ENCODE measurements at regions not wholly inside any gene's neighbourhood (a gene's known extent, or its start where the extent isn't known, plus 50 kb on each side); places are given as distances from the start of the nearest gene placed in this dataset.
"Not testable (repeated sequence)": the region's sequence is repeated elsewhere in the genome, so short reads cannot be mapped to it uniquely, and the experiment has no call there.

GRCh38 chr13:107803822-107804495, 411.4 kb downstream of the LIG4 start:
- no peak overlapping the region for H3K4me3 ChIP-seq (ENCODE audit: low read length)
- TF ChIP-seq ZNF274 (IDR thresholded peaks at IDR 0.05; ENCODE audit: low read depth, low read length), result no peak

- no peak for TF ChIP-seq ZNF274 (IDR thresholded peaks at IDR 0.05; ENCODE audit: low read depth, low read length)
Observed at GRCh38 chr13:107801621-107802020, 413.7 kb downstream of the LIG4 start.

GRCh38 chr13:107799001-107799400, 416.3 kb downstream of the LIG4 start:
- TF ChIP-seq ZNF274 (IDR thresholded peaks at IDR 0.05; ENCODE audit: low read depth, low read length), result no peak
- no peak overlapping the region for H3K4me3 ChIP-seq (ENCODE audit: low read length)

More at GRCh38 chr13:107801621-107802020, 413.7 kb downstream of the LIG4 start:
- H3K4me3 ChIP-seq (ENCODE audit: low read length), result no peak overlapping the region

GRCh38 chr13:107790397-107790796, 424.9 kb downstream of the LIG4 start:
- TF ChIP-seq ZNF274 (IDR thresholded peaks at IDR 0.05; ENCODE audit: low read depth, low read length), result no peak
- H3K4me3 ChIP-seq (ENCODE audit: low read length), result no peak overlapping the region

GRCh38 chr13:107788464-107789165, 426.7 kb downstream of the LIG4 start:
- H3K4me3 ChIP-seq (ENCODE audit: low read length), result no peak overlapping the region
- TF ChIP-seq ZNF274 (IDR thresholded peaks at IDR 0.05; ENCODE audit: low read depth, low read length), result no peak

- not testable (repeated sequence) for H3K4me3 ChIP-seq (ENCODE audit: low read length)
Observed at GRCh38 chr13:107782646-107783045, 432.7 kb downstream of the LIG4 start.

GRCh38 chr13:107778094-107778493, 437.2 kb downstream of the LIG4 start:
- no peak for TF ChIP-seq ZNF274 (IDR thresholded peaks at IDR 0.05; ENCODE audit: low read depth, low read length)
- no peak overlapping the region for H3K4me3 ChIP-seq (ENCODE audit: low read length)

- TF ChIP-seq ZNF274 (IDR thresholded peaks at IDR 0.05; ENCODE audit: low read depth, low read length), result no peak
- no peak overlapping the region for H3K4me3 ChIP-seq (ENCODE audit: low read length)
Observed at GRCh38 chr13:107770541-107770940, 444.8 kb downstream of the LIG4 start.

GRCh38 chr13:107767119-107767518, 448.2 kb downstream of the LIG4 start:
- no peak for TF ChIP-seq ZNF274 (IDR thresholded peaks at IDR 0.05; ENCODE audit: low read depth, low read length)
- H3K4me3 ChIP-seq (ENCODE audit: low read length), result no peak overlapping the region

- no peak overlapping the region for H3K4me3 ChIP-seq (ENCODE audit: low read length)
- no peak for TF ChIP-seq ZNF274 (IDR thresholded peaks at IDR 0.05; ENCODE audit: low read depth, low read length)
Observed at GRCh38 chr13:107765724-107766401, 449.5 kb downstream of the LIG4 start.

GRCh38 chr13:107764046-107764445, 451.3 kb downstream of the LIG4 start:
- no peak for TF ChIP-seq ZNF274 (IDR thresholded peaks at IDR 0.05; ENCODE audit: low read depth, low read length)
- no peak overlapping the region for H3K4me3 ChIP-seq (ENCODE audit: low read length)

- no peak for TF ChIP-seq ZNF274 (IDR thresholded peaks at IDR 0.05; ENCODE audit: low read depth, low read length)
- H3K4me3 ChIP-seq (ENCODE audit: low read length), result no peak overlapping the region
Observed at GRCh38 chr13:107753748-107754147, 461.6 kb downstream of the LIG4 start.

- TF ChIP-seq ZNF274 (IDR thresholded peaks at IDR 0.05; ENCODE audit: low read depth, low read length), result no peak
- no peak overlapping the region for H3K4me3 ChIP-seq (ENCODE audit: low read length)
Observed at GRCh38 chr13:107753291-107753690, 462.0 kb downstream of the LIG4 start.

- H3K4me3 ChIP-seq (ENCODE audit: low read length), result no peak overlapping the region
- no peak for TF ChIP-seq ZNF274 (IDR thresholded peaks at IDR 0.05; ENCODE audit: low read depth, low read length)
Observed at GRCh38 chr13:107743983-107744382, 471.4 kb downstream of the LIG4 start.

- H3K4me3 ChIP-seq (ENCODE audit: low read length), result no peak overlapping the region
- TF ChIP-seq ZNF274 (IDR thresholded peaks at IDR 0.05; ENCODE audit: low read depth, low read length), result no peak
Observed at GRCh38 chr13:107743526-107743925, 471.8 kb downstream of the LIG4 start.
